ENCODE measurements at regions not wholly inside any gene's neighbourhood (a gene's known extent, or its start where the extent isn't known, plus 50 kb on each side); places are given as distances from the start of the nearest gene placed in this dataset.

DNA sequence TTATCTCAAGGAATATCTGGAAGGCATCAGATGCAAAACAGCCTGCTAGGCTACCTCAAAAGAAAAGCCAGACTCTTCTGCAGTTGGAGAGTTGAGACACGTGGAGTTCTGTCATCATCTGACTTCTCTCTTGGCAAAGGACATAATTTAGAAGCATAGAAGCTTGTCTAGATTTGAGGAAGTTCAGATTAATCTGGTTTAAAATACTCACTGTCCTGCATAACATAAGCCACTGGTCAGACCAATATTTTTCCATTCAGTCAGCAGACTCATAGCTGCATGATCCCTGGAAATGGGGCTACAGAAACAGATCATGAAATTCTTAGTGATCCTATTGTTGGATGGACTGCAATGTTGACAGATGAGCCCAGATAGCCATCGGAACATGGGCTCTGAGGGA is 349.0 kb downstream of the TXNL1 start:
- TF ChIP-seq, protein P1, sequence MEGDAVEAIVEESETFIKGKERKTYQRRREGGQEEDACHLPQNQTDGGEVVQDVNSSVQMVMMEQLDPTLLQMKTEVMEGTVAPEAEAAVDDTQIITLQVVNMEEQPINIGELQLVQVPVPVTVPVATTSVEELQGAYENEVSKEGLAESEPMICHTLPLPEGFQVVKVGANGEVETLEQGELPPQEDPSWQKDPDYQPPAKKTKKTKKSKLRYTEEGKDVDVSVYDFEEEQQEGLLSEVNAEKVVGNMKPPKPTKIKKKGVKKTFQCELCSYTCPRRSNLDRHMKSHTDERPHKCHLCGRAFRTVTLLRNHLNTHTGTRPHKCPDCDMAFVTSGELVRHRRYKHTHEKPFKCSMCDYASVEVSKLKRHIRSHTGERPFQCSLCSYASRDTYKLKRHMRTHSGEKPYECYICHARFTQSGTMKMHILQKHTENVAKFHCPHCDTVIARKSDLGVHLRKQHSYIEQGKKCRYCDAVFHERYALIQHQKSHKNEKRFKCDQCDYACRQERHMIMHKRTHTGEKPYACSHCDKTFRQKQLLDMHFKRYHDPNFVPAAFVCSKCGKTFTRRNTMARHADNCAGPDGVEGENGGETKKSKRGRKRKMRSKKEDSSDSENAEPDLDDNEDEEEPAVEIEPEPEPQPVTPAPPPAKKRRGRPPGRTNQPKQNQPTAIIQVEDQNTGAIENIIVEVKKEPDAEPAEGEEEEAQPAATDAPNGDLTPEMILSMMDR (IDR thresholded peaks at IDR 0.05; ENCODE audit: low read length) = no peak
- TF ChIP-seq EZH2phosphoT487 (IDR thresholded peaks at IDR 0.05; ENCODE audit: low read length) = no peak
- no peak for TF ChIP-seq EZH2 (optimal IDR thresholded peaks at IDR 0.05; ENCODE audit: low read depth, low read length)

All from MM.1S (cell line).